ENCODE measurements at regions not wholly inside any gene's neighbourhood (a gene's known extent, or its start where the extent isn't known, plus 50 kb on each side); places are given as distances from the start of the nearest gene placed in this dataset.
"Not testable (repeated sequence)": the region's sequence is repeated elsewhere in the genome, so short reads cannot be mapped to it uniquely, and the experiment has no call there.

DNA sequence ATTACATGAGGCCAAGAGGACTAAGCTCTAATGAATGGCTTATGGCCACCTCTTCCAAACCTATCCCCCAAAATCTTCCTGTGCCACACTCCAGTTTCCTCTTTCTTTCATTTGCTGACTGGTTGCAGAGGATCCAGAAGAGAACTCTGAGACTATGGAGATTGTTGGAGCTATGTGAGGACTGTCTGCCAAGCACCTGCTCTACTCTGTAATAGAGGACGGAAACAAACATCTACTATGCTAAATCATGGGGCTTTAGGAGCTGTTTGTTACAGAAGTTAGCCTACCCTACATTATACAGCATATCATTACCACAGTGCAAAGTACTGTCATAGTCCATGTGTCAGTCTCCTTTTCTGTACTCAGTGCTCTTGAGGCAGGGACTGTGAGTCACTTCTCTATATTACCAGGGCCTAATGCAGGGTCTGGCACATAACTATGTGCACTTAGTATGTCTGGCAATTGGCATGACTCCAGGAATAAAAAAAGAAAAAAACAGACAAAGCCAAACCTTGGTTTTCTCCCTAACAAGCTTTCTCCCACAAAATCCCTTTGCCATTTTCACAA is 95.1 kb downstream of the RPAP3 start:
- DNase-seq (ENCODE audit: low read depth), result no peak
- in situ Hi-C loops (cut with HindIII; ENCODE audit: low pct_unique_long_range_greater_than_20kb, low sequenced_read_pairs), result no loop called here

GRCh38 chr12:47609806-47610205 is 96.0 kb downstream of the RPAP3 start:
- DNase-seq (ENCODE audit: low read depth), result no peak
- in situ Hi-C loops (cut with HindIII; ENCODE audit: low pct_unique_long_range_greater_than_20kb, low sequenced_read_pairs), result no loop called here

- DNase-seq (ENCODE audit: low read depth); in situ Hi-C loops (cut with HindIII; ENCODE audit: low pct_unique_long_range_greater_than_20kb, low sequenced_read_pairs): not testable (repeated sequence)
Observed at GRCh38 chr12:47608671-47609070, 97.2 kb downstream of the RPAP3 start.

DNA sequence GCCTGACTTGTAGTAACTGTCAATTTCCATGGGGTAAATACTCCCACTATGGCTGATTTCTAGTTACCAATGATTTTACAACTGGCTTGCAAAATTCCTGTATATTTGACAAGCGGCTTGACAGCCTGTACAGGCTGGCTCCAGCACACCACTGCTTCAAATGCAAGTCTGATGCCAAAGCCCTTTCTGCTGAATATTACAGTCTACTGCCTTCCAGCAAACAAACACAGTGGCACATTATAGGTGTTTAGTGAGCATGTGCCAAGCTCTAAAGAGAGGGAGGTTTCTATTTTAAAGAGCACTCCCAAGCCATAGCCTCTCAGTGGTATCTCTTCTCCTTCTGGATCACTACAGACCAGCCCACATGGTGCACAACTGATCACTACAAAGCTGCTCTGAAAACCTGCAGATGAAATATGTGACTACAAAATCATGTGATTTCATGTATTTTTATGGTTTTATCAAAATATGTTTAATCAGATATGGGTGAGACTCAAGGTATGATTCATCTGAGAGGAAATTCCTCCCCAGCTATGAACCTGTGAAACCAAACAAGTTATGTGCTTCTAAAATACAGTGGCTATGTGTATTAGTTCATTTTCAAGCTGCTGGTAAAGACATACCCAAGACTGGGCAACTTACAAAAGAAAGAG is 101.5 kb downstream of the RPAP3 start:
- in situ Hi-C loops (cut with HindIII; ENCODE audit: low pct_unique_long_range_greater_than_20kb, low sequenced_read_pairs), result no loop called here
- no peak for DNase-seq (ENCODE audit: low read depth)

- in situ Hi-C loops (cut with HindIII; ENCODE audit: low pct_unique_long_range_greater_than_20kb, low sequenced_read_pairs), result no loop called here
- DNase-seq (ENCODE audit: low read depth), result no peak
Observed at GRCh38 chr12:47602949-47603558, 102.8 kb downstream of the RPAP3 start.

DNA sequence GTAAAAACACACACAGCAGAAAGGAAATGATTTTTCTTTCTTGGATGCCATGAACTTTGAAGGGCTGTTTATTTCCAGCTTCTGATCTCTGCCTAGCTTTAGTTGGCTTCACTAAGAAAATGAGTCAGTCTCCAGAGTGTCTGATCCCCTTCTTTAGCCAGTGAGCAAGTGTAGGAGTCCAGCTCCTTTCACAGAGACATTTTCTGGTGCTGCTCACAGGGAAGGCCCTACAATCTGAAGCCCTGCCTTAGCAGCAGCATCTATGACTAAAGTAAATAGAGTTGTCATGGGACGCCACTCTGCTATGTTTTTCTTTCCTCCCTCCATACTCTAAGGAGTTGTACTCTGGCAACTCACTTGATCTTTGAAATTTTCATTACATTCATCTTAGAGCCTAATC is 103.5 kb downstream of the RPAP3 start:
- DNase-seq (ENCODE audit: low read depth), result no peak
- in situ Hi-C loops (cut with HindIII; ENCODE audit: low pct_unique_long_range_greater_than_20kb, low sequenced_read_pairs), result no loop called here

GRCh38 chr12:47601071-47601470 is 104.8 kb downstream of the RPAP3 start:
- DNase-seq (ENCODE audit: low read depth), result no peak
- in situ Hi-C loops (cut with HindIII; ENCODE audit: low pct_unique_long_range_greater_than_20kb, low sequenced_read_pairs), result no loop called here

DNA sequence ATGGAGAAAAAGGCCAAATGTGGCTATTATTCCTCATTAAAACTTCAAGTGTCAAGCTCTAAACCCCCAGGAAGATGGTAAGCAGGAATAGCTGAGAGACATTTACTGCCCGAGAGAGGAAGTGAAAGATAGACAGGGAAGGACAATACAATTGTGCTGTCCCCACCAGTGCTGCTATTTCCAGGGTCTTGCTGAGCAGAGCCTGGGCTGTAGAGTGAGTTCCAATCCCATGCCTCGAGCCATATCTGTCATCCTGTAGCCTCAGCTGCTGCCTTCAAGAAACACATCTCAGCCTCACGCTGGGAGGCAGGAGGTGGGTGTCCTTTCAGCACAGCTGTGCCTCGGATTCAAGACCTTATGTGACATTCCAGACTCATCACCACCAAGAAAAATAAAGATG is 114.0 kb downstream of the RPAP3 start:
- in situ Hi-C loops (cut with HindIII; ENCODE audit: low pct_unique_long_range_greater_than_20kb, low sequenced_read_pairs), result no loop called here
- no peak for DNase-seq (ENCODE audit: low read depth)

DNA sequence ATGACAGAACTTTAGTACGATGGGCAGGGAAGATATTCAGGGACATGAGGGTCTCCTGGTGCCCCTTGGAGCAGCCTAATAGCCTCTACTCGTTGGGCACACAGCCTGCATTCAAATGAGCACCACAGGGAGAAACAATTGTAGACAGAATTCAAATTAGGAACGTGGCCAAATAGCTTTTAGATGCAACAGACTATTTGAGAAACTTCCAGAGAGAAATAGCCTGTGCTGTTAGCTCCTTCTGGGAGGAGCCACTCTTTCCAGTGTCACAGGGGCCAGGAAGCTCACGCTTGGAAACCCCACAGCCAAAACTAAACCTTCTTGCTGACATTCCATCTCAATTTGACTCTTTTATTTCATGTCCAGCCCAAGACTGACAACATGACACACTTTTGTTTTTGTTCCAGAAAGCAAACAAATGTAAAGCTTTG is 114.5 kb downstream of the RPAP3 start:
- in situ Hi-C loops (cut with HindIII; ENCODE audit: low pct_unique_long_range_greater_than_20kb, low sequenced_read_pairs), result no loop called here
- no peak for DNase-seq (ENCODE audit: low read depth)

GRCh38 chr12:47590771-47591360 is 115.0 kb downstream of the RPAP3 start:
- DNase-seq (ENCODE audit: low read depth), result no peak
- in situ Hi-C loops (cut with HindIII; ENCODE audit: low pct_unique_long_range_greater_than_20kb, low sequenced_read_pairs), result no loop called here

- in situ Hi-C loops (cut with HindIII; ENCODE audit: low pct_unique_long_range_greater_than_20kb, low sequenced_read_pairs), result no loop called here
- no peak for DNase-seq (ENCODE audit: low read depth)
Observed at GRCh38 chr12:47586952-47587669, 118.7 kb downstream of the RPAP3 start.

DNA sequence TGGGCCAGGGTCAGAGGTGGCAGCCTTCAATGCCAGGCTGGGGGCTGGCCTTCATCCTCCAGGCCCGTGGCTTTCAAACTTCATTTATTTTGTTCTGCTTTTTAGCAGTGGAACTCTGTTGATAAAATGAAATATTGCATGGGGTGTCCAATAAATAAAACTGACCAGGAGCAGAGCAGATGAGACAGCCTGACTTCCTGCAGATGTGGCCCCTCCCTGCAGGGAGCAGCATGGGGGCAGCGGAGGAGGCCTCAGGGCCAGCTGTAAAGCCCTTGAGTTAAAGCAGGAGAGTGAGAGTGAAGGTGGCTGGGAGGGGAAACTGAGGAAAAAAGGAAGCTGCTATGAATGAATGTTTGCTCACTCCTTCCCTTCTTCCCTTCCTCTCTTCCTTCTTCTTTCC is 120.3 kb downstream of the RPAP3 start:
- in situ Hi-C loops (cut with HindIII; ENCODE audit: low pct_unique_long_range_greater_than_20kb, low sequenced_read_pairs), result no loop called here
- DNase-seq (ENCODE audit: low read depth), result no peak

DNA sequence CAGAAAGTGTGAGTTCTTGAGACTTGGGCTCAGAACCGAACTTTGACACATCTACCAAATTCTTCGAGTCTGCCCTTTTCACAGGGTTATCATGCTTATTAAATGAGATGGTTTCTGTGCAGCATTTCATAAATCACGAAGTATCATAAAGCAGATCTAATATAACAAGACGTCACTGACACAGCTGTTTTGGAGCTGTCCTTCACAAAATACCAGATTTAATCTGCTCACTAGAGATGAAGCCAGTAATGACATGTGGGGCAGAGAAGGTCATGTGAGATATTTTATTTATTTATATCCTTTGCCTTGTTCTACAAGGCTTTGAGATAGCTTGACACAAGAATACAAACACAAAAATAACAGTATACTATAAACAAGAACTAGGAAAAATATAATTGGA is 127.0 kb downstream of the RPAP3 start:
- in situ Hi-C loops (cut with HindIII; ENCODE audit: low pct_unique_long_range_greater_than_20kb, low sequenced_read_pairs), result no loop called here
- no peak for DNase-seq (ENCODE audit: low read depth)

DNA sequence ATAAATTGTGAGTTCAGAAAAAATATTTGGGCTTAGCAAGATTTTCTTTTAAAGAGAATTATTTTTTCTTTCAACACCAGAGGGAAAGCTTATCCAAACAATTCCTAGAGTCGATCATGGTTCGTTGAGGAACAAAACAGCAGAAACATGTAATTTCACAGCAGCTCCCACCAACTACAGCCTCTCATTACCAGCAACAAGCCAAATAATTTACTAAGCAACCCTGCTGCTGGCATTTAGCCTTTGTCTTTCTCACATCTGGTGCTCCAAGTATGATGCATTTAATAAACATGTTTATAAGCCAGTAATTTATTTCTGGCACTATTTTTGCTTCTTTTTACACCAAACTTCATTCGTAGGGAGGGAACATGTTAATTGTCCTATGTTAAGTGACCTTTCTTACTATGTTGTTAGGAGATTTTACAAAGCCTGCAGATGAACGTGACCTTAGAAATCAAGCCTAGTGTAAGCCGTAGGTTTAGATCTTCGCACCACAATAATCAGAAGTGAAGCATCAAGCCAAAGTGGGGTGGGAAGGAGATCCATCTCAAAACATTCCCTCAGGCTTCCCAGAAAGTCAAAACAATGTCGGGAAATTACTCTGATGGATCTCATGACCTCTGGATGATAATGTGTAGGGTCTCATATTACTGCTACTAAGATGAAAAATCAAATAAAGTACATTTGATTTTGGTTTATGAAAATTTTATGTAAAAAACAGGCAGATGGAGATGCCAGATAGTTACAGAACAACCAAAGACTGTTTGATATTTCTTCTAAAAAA is 128.4 kb downstream of the RPAP3 start:
- DNase-seq (ENCODE audit: low read depth), result no peak
- in situ Hi-C loops (cut with HindIII; ENCODE audit: low pct_unique_long_range_greater_than_20kb, low sequenced_read_pairs), result no loop called here

DNA sequence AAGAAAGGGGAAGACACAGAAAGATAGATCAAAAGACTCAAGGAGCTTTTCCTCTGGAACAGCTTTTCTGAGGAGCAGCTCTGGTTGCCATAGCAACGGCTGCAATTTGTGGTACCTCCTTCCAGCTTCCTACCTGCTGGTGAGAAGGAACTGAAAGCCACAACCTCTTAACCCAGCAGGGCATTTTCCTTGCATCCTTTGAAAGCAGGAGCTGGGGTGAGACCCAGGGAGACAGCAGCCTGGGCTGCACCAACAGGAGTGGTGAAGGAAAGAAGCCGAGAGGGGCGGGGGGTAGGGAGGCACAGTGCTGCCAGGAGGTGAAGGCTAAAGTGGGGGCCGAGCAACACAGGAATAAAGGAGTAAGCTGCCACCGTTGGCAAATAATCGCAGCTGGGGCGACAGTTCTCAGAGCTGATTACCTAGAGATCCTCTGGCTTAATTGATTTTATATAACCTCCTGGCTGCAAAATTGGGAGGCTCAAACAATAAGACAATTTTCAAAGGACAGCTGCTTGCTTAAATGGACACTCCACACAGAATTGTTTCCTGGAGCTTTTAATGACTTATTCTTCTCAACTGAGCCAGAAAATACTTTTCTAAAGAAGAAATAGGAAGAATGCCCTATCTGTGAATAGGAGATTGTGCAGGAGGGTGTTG is 129.4 kb downstream of the RPAP3 start:
- no peak for DNase-seq (ENCODE audit: low read depth)
- in situ Hi-C loops (cut with HindIII; ENCODE audit: low pct_unique_long_range_greater_than_20kb, low sequenced_read_pairs), result no loop called here

DNA sequence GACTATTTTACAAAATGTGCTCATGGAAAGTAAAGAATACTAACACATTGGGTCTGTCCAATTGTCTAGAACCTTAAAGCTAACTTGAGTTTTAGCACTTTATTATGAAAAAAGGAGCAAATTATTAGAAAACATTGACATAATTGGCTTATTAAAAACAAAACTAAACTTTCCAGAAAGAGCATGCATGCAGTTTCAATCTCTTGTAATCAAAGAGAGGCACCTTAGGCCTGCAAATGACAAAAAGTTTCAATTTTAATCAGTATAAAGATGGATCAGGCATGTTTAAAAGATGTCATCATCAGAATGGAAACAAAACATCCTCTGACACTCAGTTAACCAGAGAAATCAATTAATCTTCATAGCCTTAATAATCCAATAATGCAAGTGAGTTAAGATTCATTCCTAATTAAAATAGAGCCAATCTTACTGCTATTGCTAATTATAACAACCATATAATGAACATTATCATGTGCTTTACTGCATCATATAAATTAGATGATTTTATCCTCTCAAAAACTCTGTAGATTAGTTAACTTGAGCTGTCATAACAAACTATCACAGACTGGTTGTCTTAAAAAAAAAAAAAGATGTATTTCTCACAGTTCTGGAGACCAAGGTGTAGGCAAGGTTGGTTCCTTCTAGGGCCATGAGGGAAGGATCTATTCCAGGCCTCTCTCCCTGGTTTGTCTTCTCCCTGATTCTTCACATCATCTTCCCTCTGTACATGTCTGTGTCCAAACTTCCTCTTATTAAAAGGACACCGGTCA is 131.4 kb downstream of the RPAP3 start:
- no peak for DNase-seq (ENCODE audit: low read depth)
- in situ Hi-C loops (cut with HindIII; ENCODE audit: low pct_unique_long_range_greater_than_20kb, low sequenced_read_pairs), result no loop called here

GRCh38 chr12:47573146-47573659 is 132.6 kb downstream of the RPAP3 start:
- no peak for DNase-seq (ENCODE audit: low read depth)
- in situ Hi-C loops (cut with HindIII; ENCODE audit: low pct_unique_long_range_greater_than_20kb, low sequenced_read_pairs), result no loop called here
